ENCODE measurements at regions not wholly inside any gene's neighbourhood (a gene's known extent, or its start where the extent isn't known, plus 50 kb on each side); places are given as distances from the start of the nearest gene placed in this dataset.

DNA sequence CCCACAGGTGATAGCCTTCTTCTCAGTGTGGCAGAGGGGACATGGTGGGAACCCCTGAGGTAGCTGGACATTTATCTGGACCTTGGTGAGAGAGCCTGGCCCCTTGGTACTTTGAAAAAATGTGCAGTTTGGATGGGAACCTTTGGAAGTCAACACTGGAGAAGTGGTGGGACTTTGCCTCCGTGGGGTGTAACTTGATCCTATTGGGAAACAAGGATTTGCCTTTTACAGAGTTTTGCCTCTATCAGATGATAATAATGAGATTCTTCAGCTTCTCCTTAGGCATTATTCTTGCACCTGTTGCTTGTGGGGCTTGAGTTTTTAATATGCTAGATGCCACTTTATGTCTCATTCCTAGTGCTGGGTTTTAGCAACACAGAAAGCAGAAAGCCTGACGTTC lies 99.0 kb downstream of the ERCC5 start:
- H3K9me3 ChIP-seq (ENCODE audit: control insufficient read depth, low read depth, low read length): no peaks in the 10 kb centered on the region
- no peaks in the 10 kb centered on the region for H3K9me1 ChIP-seq (ENCODE audit: control insufficient read depth, extremely low read depth, insufficient read depth, low read length)
- no peak for FAIRE-seq
- TF ChIP-seq EZH2 (IDR thresholded peaks at IDR 0.05; ENCODE audit: low read length): no peak
- TF ChIP-seq, protein P1, sequence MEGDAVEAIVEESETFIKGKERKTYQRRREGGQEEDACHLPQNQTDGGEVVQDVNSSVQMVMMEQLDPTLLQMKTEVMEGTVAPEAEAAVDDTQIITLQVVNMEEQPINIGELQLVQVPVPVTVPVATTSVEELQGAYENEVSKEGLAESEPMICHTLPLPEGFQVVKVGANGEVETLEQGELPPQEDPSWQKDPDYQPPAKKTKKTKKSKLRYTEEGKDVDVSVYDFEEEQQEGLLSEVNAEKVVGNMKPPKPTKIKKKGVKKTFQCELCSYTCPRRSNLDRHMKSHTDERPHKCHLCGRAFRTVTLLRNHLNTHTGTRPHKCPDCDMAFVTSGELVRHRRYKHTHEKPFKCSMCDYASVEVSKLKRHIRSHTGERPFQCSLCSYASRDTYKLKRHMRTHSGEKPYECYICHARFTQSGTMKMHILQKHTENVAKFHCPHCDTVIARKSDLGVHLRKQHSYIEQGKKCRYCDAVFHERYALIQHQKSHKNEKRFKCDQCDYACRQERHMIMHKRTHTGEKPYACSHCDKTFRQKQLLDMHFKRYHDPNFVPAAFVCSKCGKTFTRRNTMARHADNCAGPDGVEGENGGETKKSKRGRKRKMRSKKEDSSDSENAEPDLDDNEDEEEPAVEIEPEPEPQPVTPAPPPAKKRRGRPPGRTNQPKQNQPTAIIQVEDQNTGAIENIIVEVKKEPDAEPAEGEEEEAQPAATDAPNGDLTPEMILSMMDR (optimal IDR thresholded peaks at IDR 0.05 in 1 of 3, IDR thresholded peaks at IDR 0.05 in 1 of 3, conservative IDR thresholded peaks at IDR 0.05 in 1 of 3; ENCODE audit: extremely low read depth in 1 of 3, insufficient read depth in 2 of 3, low read length in 3 of 3): no peak
- no peaks in the 10 kb centered on the region for H4K20me1 ChIP-seq (ENCODE audit: control insufficient read depth, extremely low read depth, insufficient read depth, low read length)
- no peak overlapping the region for H3K9ac ChIP-seq (ENCODE audit: control insufficient read depth, extremely low read depth, insufficient read depth, low read length)
- dilution Hi-C loops (cut with MboI; ENCODE audit: extremely low pct_ligation_motif_present, low sequenced_read_pairs): no loop called here
- no peak overlapping the region for H3K27ac ChIP-seq (ENCODE audit: control insufficient read depth, insufficient read depth, low read length)
- H3K4me2 ChIP-seq (ENCODE audit: control insufficient read depth, extremely low read depth, insufficient read depth, low read depth, low read length): no peak overlapping the region
- H3K4me1 ChIP-seq (ENCODE audit: control insufficient read depth, extremely low read depth, insufficient read depth, low read length): no peaks in the 10 kb centered on the region
- H3K27me3 ChIP-seq (ENCODE audit: control insufficient read depth, extremely low read depth, insufficient read depth, low read length): no peaks in the 10 kb centered on the region
- no peak overlapping the region for H2AFZ ChIP-seq (ENCODE audit: control insufficient read depth, low read length)
- no peak overlapping the region for H3K4me3 ChIP-seq (ENCODE audit: control insufficient read depth in 2 of 3, extremely low read depth in 1 of 3, insufficient read depth in 2 of 3, low read depth in 1 of 3, low read length in 3 of 3)
- DNase-seq (ENCODE audit: low read depth, low spot score): no peak
- H3K36me3 ChIP-seq (ENCODE audit: control insufficient read depth in 2 of 2, extremely low read depth in 1 of 2, insufficient read depth in 2 of 2, low read length in 2 of 2): no peaks in the 10 kb centered on the region
- H3K79me2 ChIP-seq (ENCODE audit: control insufficient read depth, insufficient read depth, low read length): no peaks in the 10 kb centered on the region

DNA sequence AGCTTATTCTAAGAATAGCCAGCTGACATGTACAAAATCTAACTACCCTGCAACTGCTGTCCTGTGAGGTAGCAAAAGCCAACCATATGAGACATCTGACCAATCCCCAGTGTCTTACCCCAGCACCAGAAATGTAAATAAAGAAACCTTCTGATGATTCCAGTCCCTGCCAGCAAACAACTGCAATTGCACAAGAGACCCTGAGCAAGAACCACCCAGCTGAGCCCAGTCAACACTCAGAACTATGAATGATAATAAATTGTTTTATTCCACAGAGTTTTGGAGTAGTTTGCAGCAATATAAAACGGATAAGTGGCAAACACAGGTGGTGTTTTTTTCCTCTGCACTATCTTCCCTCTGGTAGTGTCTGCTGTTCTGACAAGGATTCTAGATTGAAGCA lies 94.9 kb downstream of the ERCC5 start:
- dilution Hi-C loops (cut with MboI; ENCODE audit: extremely low pct_ligation_motif_present, low sequenced_read_pairs): no loop called here
- no peak overlapping the region for H3K4me2 ChIP-seq (ENCODE audit: control insufficient read depth, extremely low read depth, insufficient read depth, low read depth, low read length)

More for the DNA sequence above, 94.9 kb downstream of the ERCC5 start:
- no peak for FAIRE-seq
- Histone ChIP-seq H3K79me2 (ENCODE audit: control insufficient read depth, insufficient read depth, low read length) (no peaks in the 10 kb centered on the region), H3K9ac (ENCODE audit: control insufficient read depth, extremely low read depth, insufficient read depth, low read length) (no peak overlapping the region), H2AFZ (ENCODE audit: control insufficient read depth, low read length) (no peak overlapping the region), H3K36me3 (ENCODE audit: control insufficient read depth in 2 of 2, extremely low read depth in 1 of 2, insufficient read depth in 2 of 2, low read length in 2 of 2) (no peaks in the 10 kb centered on the region), H4K20me1 (ENCODE audit: control insufficient read depth, extremely low read depth, insufficient read depth, low read length) (no peaks in the 10 kb centered on the region), H3K4me1 (ENCODE audit: control insufficient read depth, extremely low read depth, insufficient read depth, low read length) (no peaks in the 10 kb centered on the region), H3K9me3 (ENCODE audit: control insufficient read depth, low read depth, low read length) (no peaks in the 10 kb centered on the region), H3K27ac (ENCODE audit: control insufficient read depth, insufficient read depth, low read length) (no peak overlapping the region), H3K9me1 (ENCODE audit: control insufficient read depth, extremely low read depth, insufficient read depth, low read length) (no peaks in the 10 kb centered on the region), H3K4me3 (ENCODE audit: control insufficient read depth in 2 of 3, extremely low read depth in 1 of 3, insufficient read depth in 2 of 3, low read depth in 1 of 3, low read length in 3 of 3) (no peak overlapping the region), H3K27me3 (ENCODE audit: control insufficient read depth, extremely low read depth, insufficient read depth, low read length) (no peaks in the 10 kb centered on the region)
- TF ChIP-seq EZH2 (IDR thresholded peaks at IDR 0.05; ENCODE audit: low read length): no peak
- TF ChIP-seq, protein P1 (optimal IDR thresholded peaks at IDR 0.05 in 1 of 3, IDR thresholded peaks at IDR 0.05 in 1 of 3, conservative IDR thresholded peaks at IDR 0.05 in 1 of 3; ENCODE audit: extremely low read depth in 1 of 3, insufficient read depth in 2 of 3, low read length in 3 of 3): no peak
- DNase-seq (ENCODE audit: low read depth, low spot score): no peak

All from keratinocyte (primary cell).